Kidney (tissue), 13 donors: ENCODE measurements at regions not wholly inside any gene's neighbourhood (a gene's known extent, or its start where the extent isn't known, plus 50 kb on each side); places are given as distances from the start of the nearest gene placed in this dataset.

Source experiments
- DNase-seq, 5 donors: peaks; one replicate each; pipeline ENCODE4 v3.0.0-alpha.2; 2013 to 2020
- FAIRE-seq: peaks from 2 replicates; lab custom pipeline; 2012; peaks lifted over from hg19 to GRCh38; lab: Jason Lieb, UNC
- H3K27ac ChIP-seq, 2 donors: one replicate each; pipeline ENCODE4 v1.7.0; 2013; ENCODE audit warnings: low read depth in 2 of 2, low read length in 2 of 2, inconsistent platforms in 1 of 2
- H3K27me3 ChIP-seq: one replicate; pipeline ENCODE4 v1.7.1; 2013; ENCODE audit warnings: low read length, inconsistent platforms; ENCODE audit not compliant: control insufficient read depth, insufficient read depth
- H3K36me3 ChIP-seq, 3 donors: one replicate each; pipeline versions ENCODE4 v1.7.0 to v1.7.1; 2013; ENCODE audit warnings: low read length in 3 of 3, control low read depth in 1 of 3, inconsistent platforms in 1 of 3; ENCODE audit not compliant: insufficient read depth in 3 of 3, control insufficient read depth in 2 of 3
- H3K4me1 ChIP-seq, 3 donors: one replicate each; pipeline versions ENCODE4 v1.7.0 to v1.7.1; 2013; ENCODE audit warnings: low read length in 3 of 3, inconsistent platforms in 1 of 3, low read depth in 1 of 3; ENCODE audit not compliant: control insufficient read depth in 2 of 3, insufficient read depth in 2 of 3
- H3K4me3 ChIP-seq, 3 donors: one replicate each; pipeline versions ENCODE4 v1.7.0 to v1.8.1; 2013; ENCODE audit warnings: low read length in 3 of 3, control low read depth in 1 of 3, inconsistent platforms in 1 of 3
- H3K9ac ChIP-seq, 3 donors: one replicate each; pipeline versions ENCODE4 v1.7.0 to v1.7.1; 2013; ENCODE audit warnings: low read length in 3 of 3, control low read depth in 1 of 3, inconsistent platforms in 1 of 3
- H3K9me3 ChIP-seq, 3 donors: one replicate each; pipeline versions ENCODE4 v1.7.0 to v1.7.1; 2013; ENCODE audit warnings: low read length in 3 of 3, control low read depth in 1 of 3, inconsistent platforms in 1 of 3; ENCODE audit not compliant: control insufficient read depth in 2 of 3, insufficient read depth in 1 of 3
- CTCF ChIP-seq: IDR thresholded peaks from 3 replicates; pipeline ENCODE4 v1.5.1; 2012; ENCODE audit warnings: mild to moderate bottlenecking, moderate library complexity, borderline replicate concordance; ENCODE audit not compliant: insufficient read depth; ENCODE audit errors: extremely low read depth
- intact Hi-C: fragments of 100-400 bp; cut with DNase I; formaldehyde crosslinking; loops from one replicate; pipeline ENCODE4 v1.11.1; 2022
- donor health status: control.
- donor health status: control.
- donor health status: control.
- donor health status: control.
- donor health status: control.
- donor health status: DM: yes; HTN: yes; CAD: no.
- donor health status: Normal renal cell carcinoma (clear cell type).

GRCh38 chr3:156762631-156763185 is 63.4 kb upstream of the LEKR1 start:
- intact Hi-C loops = no loop called here
- no peak for FAIRE-seq
- no peaks in the 10 kb centered on the region for H3K36me3 ChIP-seq
- H3K4me3 ChIP-seq = no peak overlapping the region
- H3K27ac ChIP-seq = no peak overlapping the region
- peaks cover 0 to 3% (median 0%) of the 10 kb centered on the region in 3 donors for H3K4me1 ChIP-seq
- TF ChIP-seq CTCF = no peak
- no peak overlapping the region for H3K9ac ChIP-seq
- H3K27me3 ChIP-seq = no peaks in the 10 kb centered on the region
- DNase-seq = peak in 3 of 5 donors; percentile 12 to 82 (median 72)
- H3K9me3 ChIP-seq = no peaks in the 10 kb centered on the region

DNA sequence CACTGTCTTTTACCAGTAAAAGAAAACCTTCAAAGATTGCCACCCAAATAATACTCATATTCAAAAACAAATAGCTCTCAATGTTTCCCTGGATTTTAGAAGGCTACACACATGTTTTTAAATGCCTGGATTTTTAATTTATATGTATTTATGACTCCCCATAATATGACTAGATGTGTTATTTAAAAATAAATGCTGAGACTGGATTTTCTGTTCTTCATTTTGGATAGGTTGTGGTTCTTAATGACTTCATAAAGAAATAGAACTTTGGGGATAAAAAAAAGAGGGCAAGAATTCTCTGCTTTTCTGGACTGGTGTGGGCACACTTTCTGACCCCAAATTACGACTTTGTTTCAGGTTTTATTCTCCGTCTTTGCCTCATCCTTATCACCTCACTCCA is 62.8 kb upstream of the LEKR1 start:
- DNase-seq (no peak), FAIRE-seq (no peak)
- no peaks in the 10 kb centered on the region for H3K27me3 ChIP-seq
- H3K36me3 ChIP-seq = no peaks in the 10 kb centered on the region
- no peak overlapping the region for H3K9ac ChIP-seq
- no peak for TF ChIP-seq CTCF
- intact Hi-C loops = no loop called here
- no peaks in the 10 kb centered on the region for H3K9me3 ChIP-seq
- H3K4me3 ChIP-seq = no peak overlapping the region
- peaks cover 0 to 3% (median 0%) of the 10 kb centered on the region in 3 donors for H3K4me1 ChIP-seq
- H3K27ac ChIP-seq = no peak overlapping the region

DNA sequence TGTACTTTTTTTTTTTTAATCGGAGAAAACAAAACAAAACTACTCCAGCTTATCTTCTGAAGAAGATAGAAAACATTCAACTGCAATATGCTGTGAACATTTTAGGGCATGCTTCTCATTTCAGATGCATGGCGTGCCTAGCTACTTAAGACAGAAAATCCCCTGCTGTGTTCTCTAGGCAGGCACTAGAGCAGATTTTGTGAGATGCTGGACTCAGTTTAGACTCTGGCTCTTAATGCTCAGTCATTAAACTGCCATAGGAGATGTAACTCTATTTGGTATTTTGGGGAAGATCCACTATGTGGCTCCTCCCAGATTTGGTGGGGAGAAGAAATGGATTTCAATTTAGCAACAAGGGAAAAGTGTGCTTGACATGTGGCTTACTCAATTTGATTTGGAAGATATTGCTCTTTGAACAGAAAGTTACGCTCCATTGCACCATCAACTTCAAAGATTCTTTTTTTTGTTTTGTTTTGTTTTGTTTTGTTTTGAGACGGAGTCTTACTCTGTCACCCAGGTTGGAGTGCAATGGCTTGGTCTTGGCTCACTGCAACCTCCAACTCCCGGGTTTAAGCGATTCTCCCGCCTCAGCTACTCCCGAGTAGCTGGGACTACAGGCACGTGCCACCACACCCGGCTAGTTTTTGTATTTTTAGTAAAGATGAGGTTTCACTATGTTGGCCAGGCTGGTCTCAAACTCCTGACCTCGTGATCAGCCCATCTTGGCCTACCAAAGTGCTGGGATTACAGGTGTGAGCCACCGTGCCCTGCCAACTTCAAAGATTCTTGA is 62.0 kb upstream of the LEKR1 start:
- DNase-seq = no peak

More for the DNA sequence above, 62.0 kb upstream of the LEKR1 start:
- intact Hi-C loops = no loop called here
- H3K27me3 ChIP-seq = no peaks in the 10 kb centered on the region
- no peak for FAIRE-seq
- H3K27ac ChIP-seq = no peak overlapping the region
- no peaks in the 10 kb centered on the region for H3K9me3 ChIP-seq
- H3K4me1 ChIP-seq = peaks cover 0 to 3% (median 0%) of the 10 kb centered on the region in 3 donors
- no peak for TF ChIP-seq CTCF
- H3K36me3 ChIP-seq = no peaks in the 10 kb centered on the region
- no peak overlapping the region for H3K4me3 ChIP-seq
- H3K9ac ChIP-seq = no peak overlapping the region
